ENCODE measurements at regions not wholly inside any gene's neighbourhood (a gene's known extent, or its start where the extent isn't known, plus 50 kb on each side); places are given as distances from the start of the nearest gene placed in this dataset.

- intact Hi-C loops (cut with DNase I): loop anchor here (10.0 kb wide), 1 partner anchor 395 kb away; no protein-coding TSS in a partner anchor
- ATAC-seq (no peak), DNase-seq (no peak)
- H3K9me3 ChIP-seq: no peaks in the 10 kb centered on the region
- no peak overlapping the region for H3K4me3 ChIP-seq
- no peaks in the 10 kb centered on the region for H3K36me3 ChIP-seq (replicated peaks in 1 of 2; ENCODE audit: insufficient read depth in 1 of 2, low read depth in 2 of 2)
- WGBS, 2 donors: 100% methylated on average over 1 of the region's 1 CpG
- peaks cover 26% of the 10 kb centered on the region for H3K4me1 ChIP-seq
- H3K27me3 ChIP-seq: no peaks in the 10 kb centered on the region
- no peak for TF ChIP-seq CTCF (IDR thresholded peaks at IDR 0.05)
- TF ChIP-seq POLR2A (IDR thresholded peaks at IDR 0.05): no peak
- no peak overlapping the region for H3K27ac ChIP-seq
Observed at GRCh38 chr7:121599887-121600286, 203.8 kb upstream of the FAM3C start.

- WGBS, 2 donors: 68 to 94% methylated on average over 5 of the region's 5 CpGs
- DNase-seq (no peak), ATAC-seq (no peak)
- no peak overlapping the region for H3K27ac ChIP-seq
- H3K4me3 ChIP-seq: no peak overlapping the region
- peaks cover 11% of the 10 kb centered on the region for H3K4me1 ChIP-seq
- intact Hi-C loops (cut with DNase I): no loop called here
- no peaks in the 10 kb centered on the region for H3K9me3 ChIP-seq
- TF ChIP-seq POLR2A (IDR thresholded peaks at IDR 0.05) (no peak), CTCF (IDR thresholded peaks at IDR 0.05) (no peak)
- no peaks in the 10 kb centered on the region for H3K27me3 ChIP-seq
- H3K36me3 ChIP-seq (replicated peaks in 1 of 2; ENCODE audit: insufficient read depth in 1 of 2, low read depth in 2 of 2): no peaks in the 10 kb centered on the region
Observed at GRCh38 chr7:121595758-121596696, 199.9 kb upstream of the FAM3C start.

- H3K9me3 ChIP-seq: no peaks in the 10 kb centered on the region
- 46 to 48% methylated on average over 3 of the region's 3 CpGs for WGBS, 2 donors
- peak overlapping the region in 2 of 4 donors; percentile 27 to 49 for H3K27ac ChIP-seq
- ATAC-seq (peak; percentile 94), DNase-seq (peak; percentile 55 to 71 (median 66))
- intact Hi-C loops (cut with DNase I): no loop called here
- peaks cover 28% of the 10 kb centered on the region for H3K4me1 ChIP-seq
- no peak overlapping the region for H3K4me3 ChIP-seq
- H3K27me3 ChIP-seq: no peaks in the 10 kb centered on the region
- TF ChIP-seq POLR2A (IDR thresholded peaks at IDR 0.05): no peak
- TF ChIP-seq CTCF (IDR thresholded peaks at IDR 0.05): no peak
- H3K36me3 ChIP-seq (replicated peaks in 1 of 2; ENCODE audit: insufficient read depth in 1 of 2, low read depth in 2 of 2): no peaks in the 10 kb centered on the region
Observed at GRCh38 chr7:121591926-121592325, 195.8 kb upstream of the FAM3C start.

GRCh38 chr7:121587435-121587834 lies 191.3 kb upstream of the FAM3C start:
- intact Hi-C loops (cut with DNase I): no loop called here
- no peaks in the 10 kb centered on the region for H3K36me3 ChIP-seq (replicated peaks in 1 of 2; ENCODE audit: insufficient read depth in 1 of 2, low read depth in 2 of 2)
- no peaks in the 10 kb centered on the region for H3K9me3 ChIP-seq
- DNase-seq: no peak
- no peak for TF ChIP-seq CTCF (IDR thresholded peaks at IDR 0.05)
- TF ChIP-seq POLR2A (IDR thresholded peaks at IDR 0.05): no peak
- H3K4me3 ChIP-seq: no peak overlapping the region
- no peak for ATAC-seq
- H3K4me1 ChIP-seq: peaks cover 43% of the 10 kb centered on the region
- no peak overlapping the region for H3K27ac ChIP-seq
- no peaks in the 10 kb centered on the region for H3K27me3 ChIP-seq
- 58% methylated on average over 5 of the region's 5 CpGs for WGBS, 2 donors

- H3K4me3 ChIP-seq: no peak overlapping the region
- no peak for DNase-seq
- no peaks in the 10 kb centered on the region for H3K9me3 ChIP-seq
- intact Hi-C loops (cut with DNase I): no loop called here
- no peak overlapping the region for H3K27ac ChIP-seq
- peaks cover 29% of the 10 kb centered on the region for H3K4me1 ChIP-seq
- H3K27me3 ChIP-seq: no peaks in the 10 kb centered on the region
- ATAC-seq: no peak
- TF ChIP-seq CTCF (IDR thresholded peaks at IDR 0.05) (no peak), POLR2A (IDR thresholded peaks at IDR 0.05) (no peak)
- H3K36me3 ChIP-seq (replicated peaks in 1 of 2; ENCODE audit: insufficient read depth in 1 of 2, low read depth in 2 of 2): no peaks in the 10 kb centered on the region
Observed at GRCh38 chr7:121582258-121582657, 186.2 kb upstream of the FAM3C start.

Data from body of pancreas (tissue), 4 donors.